A549 (cell line): ENCODE measurements at regions not wholly inside any gene's neighbourhood (a gene's known extent, or its start where the extent isn't known, plus 50 kb on each side); places are given as distances from the start of the nearest gene placed in this dataset.

Experiments
- ATAC-seq, 2 experiments: fragments of 200-7000 bp in 1 of 2; fragments of >200 bp in 1 of 2; cut with Nextera tagmentation in 1 of 2; cut with Tn5 transposase in 1 of 2; 3 replicates each; pipeline versions ENCODE4 v1.8.0 to v1.9.1; 2018 to 2020; ENCODE audit warnings: mild to moderate bottlenecking in 1 of 2, moderate library complexity in 1 of 2
- CTCF ChIA-PET: fragments of 300-600 bp; sonication (Branson Sonifier 250); formaldehyde crosslinking; extraction: SDS; loops from one replicate; lab custom pipeline; 2021; ENCODE audit warnings: antibody characterized with exemption, inconsistent platforms; lab: Yijun Ruan, JAX
- POLR2A ChIA-PET: fragments of 350-600 bp; formaldehyde crosslinking; extraction: SDS; loops from one replicate; lab custom pipeline; 2021; ENCODE audit warnings: antibody characterized with exemption, inconsistent platforms; lab: Yijun Ruan, JAX
- DNase-seq, 2 experiments: peaks; one replicate each; pipeline versions ENCODE4 v3.0.0 to v3.0.0-alpha.2; 2011 to 2016; ENCODE audit warnings: low read depth in 1 of 2, low spot score in 1 of 2
- FAIRE-seq: peaks from 2 replicates; lab custom pipeline; 2011; peaks lifted over from hg19 to GRCh38; lab: Jason Lieb, UNC
- H3K27ac ChIP-seq, 2 experiments: fragments of >200 bp; sonication (Bioruptor Twin); formaldehyde crosslinking; 3 replicates each; pipeline ENCODE4 v1.5.1; 2016 to 2017
- H3K4me1 ChIP-seq: fragments of >200 bp; sonication (Bioruptor Twin); formaldehyde crosslinking; 3 replicates; pipeline ENCODE4 v1.6.1; 2016
- H3K4me2 ChIP-seq: fragments of >200 bp; sonication (Bioruptor Twin); formaldehyde crosslinking; 3 replicates; pipeline ENCODE4 v1.6.1; 2016
- H3K4me3 ChIP-seq: fragments of >200 bp; sonication (Bioruptor Twin); formaldehyde crosslinking; 3 replicates; pipeline ENCODE4 v1.5.1; 2016
- H3K9me3 ChIP-seq: fragments of >200 bp; sonication (Bioruptor Twin); formaldehyde crosslinking; 3 replicates; pipeline ENCODE4 v1.6.1; 2016
- BHLHE40 ChIP-seq: IDR thresholded peaks from 2 replicates; pipeline ENCODE4 v1.6.1; 2012; ENCODE audit warnings: low read depth, low read length, inconsistent platforms
- EHF ChIP-seq: fragments of 250-450 bp; sonication (Bioruptor Pico); IDR thresholded peaks from 2 replicates; pipeline ENCODE4 v1.5.0; 2020; ENCODE audit warnings: mild to moderate bottlenecking
- EHMT2 ChIP-seq: fragments of 200-600 bp; sonication (generic); IDR thresholded peaks from 2 replicates; pipeline ENCODE4 v1.6.1; 2016; ENCODE audit warnings: antibody characterized with exemption, low read depth, mild to moderate bottlenecking, moderate library complexity
- FOXS1 ChIP-seq: fragments of 250-450 bp; sonication (Bioruptor Pico); IDR thresholded peaks from 2 replicates; pipeline ENCODE4 v1.5.0; 2020; ENCODE audit warnings: mild to moderate bottlenecking, moderate library complexity
- GATA3 ChIP-seq: IDR thresholded peaks from 2 replicates; pipeline ENCODE4 v1.6.1; 2012; ENCODE audit warnings: borderline replicate concordance
- HDAC2 ChIP-seq: fragments of 200-600 bp; sonication (generic); IDR thresholded peaks from 2 replicates; pipeline ENCODE4 v1.6.1; 2016
- HMGXB4 ChIP-seq: fragments of 250-450 bp; sonication (Bioruptor Pico); IDR thresholded peaks from 2 replicates; pipeline ENCODE4 v1.5.0; 2021; ENCODE audit warnings: mild to moderate bottlenecking, moderate library complexity, borderline replicate concordance
- HOXA7 ChIP-seq: fragments of 250-450 bp; sonication (Bioruptor Pico); IDR thresholded peaks from 2 replicates; pipeline ENCODE4 v1.5.0; 2020; ENCODE audit warnings: mild to moderate bottlenecking, moderate library complexity
- JUN ChIP-seq, 2 experiments: fragments of >200 bp; sonication (Bioruptor Twin); formaldehyde crosslinking; IDR thresholded peaks; 2 replicates in 1 of 2; 3 replicates in 1 of 2; pipeline ENCODE4 v1.6.1; 2016 to 2017
- JUNB ChIP-seq: fragments of >200 bp; sonication (Bioruptor Twin); formaldehyde crosslinking; IDR thresholded peaks from 2 replicates; pipeline ENCODE4 v1.6.1; 2016
- KDM1A ChIP-seq: fragments of 200-600 bp; sonication (generic); IDR thresholded peaks from 2 replicates; pipeline ENCODE4 v1.6.1; 2016; ENCODE audit warnings: low read depth, mild to moderate bottlenecking
- KDM5A ChIP-seq: fragments of 200-600 bp; sonication (generic); IDR thresholded peaks from 2 replicates; pipeline ENCODE4 v1.6.1; 2016; ENCODE audit warnings: antibody characterized with exemption, mild to moderate bottlenecking
- MAFK ChIP-seq: fragments of 450-650 bp; IDR thresholded peaks from 2 replicates; pipeline ENCODE4 v1.6.1; 2014; ENCODE audit not compliant: partially characterized antibody
- NFE2L2 ChIP-seq: fragments of 150-350 bp; conservative IDR thresholded peaks from 2 replicates; pipeline ENCODE4 v1.6.1; 2014; ENCODE audit warnings: low read length
- NPAS2 ChIP-seq: fragments of 250-450 bp; sonication (Bioruptor Pico); IDR thresholded peaks from 2 replicates; pipeline ENCODE4 v1.8.0; 2022; ENCODE audit warnings: mild to moderate bottlenecking, moderate library complexity, borderline replicate concordance
- NR3C1 ChIP-seq: fragments of >200 bp; sonication (Bioruptor Twin); formaldehyde crosslinking; IDR thresholded peaks from 3 replicates; pipeline ENCODE4 v1.6.1; 2017
- PHF8 ChIP-seq: fragments of 200-600 bp; sonication (generic); IDR thresholded peaks from 2 replicates; pipeline ENCODE4 v1.6.1; 2016; ENCODE audit warnings: low read depth, mild to moderate bottlenecking, antibody characterized with exemption, moderate library complexity, borderline replicate concordance
- RAD21 ChIP-seq, 2 experiments: fragments of >200 bp in 1 of 2; sonication (Bioruptor Twin) in 1 of 2; formaldehyde crosslinking in 1 of 2; IDR thresholded peaks in 1 of 2; conservative IDR thresholded peaks in 1 of 2; 2 replicates in 1 of 2; 3 replicates in 1 of 2; pipeline ENCODE4 v1.6.1; 2012 to 2018; ENCODE audit warnings: inconsistent platforms in 1 of 2
- RARB ChIP-seq: fragments of 250-450 bp; sonication (Bioruptor Pico); IDR thresholded peaks from 2 replicates; pipeline ENCODE4 v1.8.0; 2021; ENCODE audit warnings: mild to moderate bottlenecking, moderate library complexity
- RNF2 ChIP-seq: fragments of 200-600 bp; sonication (generic); IDR thresholded peaks from 2 replicates; pipeline ENCODE4 v1.6.1; 2016; ENCODE audit warnings: low read depth, mild to moderate bottlenecking, antibody characterized with exemption, moderate library complexity, borderline replicate concordance
- SMC3 ChIP-seq: fragments of >200 bp; sonication (Bioruptor Twin); formaldehyde crosslinking; IDR thresholded peaks from 3 replicates; pipeline ENCODE4 v1.6.1; 2018; ENCODE audit warnings: inconsistent platforms
- SREBF2 ChIP-seq: fragments of 450-650 bp; IDR thresholded peaks from 2 replicates; pipeline ENCODE4 v1.6.1; 2014; ENCODE audit warnings: mild to moderate bottlenecking, moderate library complexity
- TP53 ChIP-seq: fragments of 250-450 bp; sonication (Bioruptor Pico); IDR thresholded peaks from 2 replicates; pipeline ENCODE4 v1.5.0; 2021; ENCODE audit warnings: mild to moderate bottlenecking, moderate library complexity
- USF2 ChIP-seq: fragments of 450-650 bp; IDR thresholded peaks from 2 replicates; pipeline ENCODE4 v1.6.1; 2014; ENCODE audit warnings: antibody characterized with exemption
- ZC3H11A ChIP-seq: fragments of 450-650 bp; IDR thresholded peaks from 2 replicates; pipeline ENCODE4 v1.6.1; 2014; ENCODE audit warnings: antibody characterized with exemption, mild to moderate bottlenecking
- ZFP36 ChIP-seq: fragments of 450-650 bp; IDR thresholded peaks from 2 replicates; pipeline ENCODE4 v1.6.1; 2014; ENCODE audit warnings: borderline replicate concordance; ENCODE audit not compliant: partially characterized antibody
- WGBS: methylation state at CpG from one replicate; pipeline ENCODE4 v1.1.6; 2017; ENCODE audit errors: missing lambda C conversion rate; 5-methylcytosine and 5-hydroxymethylcytosine counted together
- TF ChIP-seq, protein P1 (sequence below): fragments of 250-450 bp; sonication (Bioruptor Pico); IDR thresholded peaks from 2 replicates; pipeline ENCODE4 v1.5.0; 2020; ENCODE audit warnings: low read depth, mild to moderate bottlenecking, moderate library complexity

DNA sequence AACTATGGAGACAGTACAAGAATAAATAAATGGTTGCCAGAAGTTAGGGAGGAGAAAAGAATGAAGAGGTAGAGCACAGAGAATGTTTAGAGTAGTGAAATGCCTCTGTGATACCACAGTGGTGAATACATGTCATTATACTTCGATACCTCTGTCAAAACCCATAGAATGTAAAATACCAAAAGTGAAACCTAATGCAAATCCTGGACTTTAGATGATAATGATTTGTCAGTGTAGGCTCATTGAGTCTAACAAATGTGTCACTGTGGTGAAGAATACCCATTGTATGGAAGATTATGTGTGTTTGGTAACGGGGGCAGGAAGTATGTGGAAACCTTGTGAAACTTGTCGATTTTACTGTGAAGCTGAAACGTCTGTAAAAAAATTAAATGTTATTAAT lies 1106.5 kb upstream of the TMPRSS15 start:
- ATAC-seq (no peak), DNase-seq (no peak), FAIRE-seq (no peak)
- no peak overlapping the region for H3K27ac ChIP-seq
- H3K4me2 ChIP-seq = no peak overlapping the region
- TF ChIP-seq JUN (IDR thresholded peaks at IDR 0.05) (no peak), JUNB (no peak), KDM5A (no peak), SREBF2 (no peak), HOXA7 (no peak), NFE2L2 (no peak), RNF2 (no peak), RARB (no peak), RAD21 (conservative IDR thresholded peaks at IDR 0.05 in 1 of 2, IDR thresholded peaks at IDR 0.05 in 1 of 2) (no peak)
- no peaks in the 10 kb centered on the region for H3K9me3 ChIP-seq
- H3K4me1 ChIP-seq = no peaks in the 10 kb centered on the region
- WGBS = 8% methylated on average over 4 of the region's 4 CpGs
- no peak overlapping the region for H3K4me3 ChIP-seq
- POLR2A ChIA-PET = no interaction called here
- CTCF ChIA-PET = no interaction called here

GRCh38 chr21:19510653-19511052 lies 1107.1 kb upstream of the TMPRSS15 start:
- 11% methylated on average over 3 of the region's 3 CpGs for WGBS
- H3K4me1 ChIP-seq = no peaks in the 10 kb centered on the region
- TF ChIP-seq GATA3 = no peak
- no peak for TF ChIP-seq ZFP36
- no peak for TF ChIP-seq TP53
- no peak for TF ChIP-seq HDAC2
- no peak for TF ChIP-seq MAFK
- no peak for TF ChIP-seq NR3C1
- TF ChIP-seq USF2 = no peak
- no peak for TF ChIP-seq NPAS2 (CRISPR knock-in tag)
- TF ChIP-seq ZC3H11A = no peak
- no peak for TF ChIP-seq SMC3
- no peak for FAIRE-seq
- no peak overlapping the region for H3K4me3 ChIP-seq
- H3K9me3 ChIP-seq = no peaks in the 10 kb centered on the region
- no peak overlapping the region for H3K4me2 ChIP-seq
- ChIA-PET POLR2A (no interaction called here), CTCF (no interaction called here)
- DNase-seq = no peak
- no peak for ATAC-seq
- H3K27ac ChIP-seq = no peak overlapping the region

- TF ChIP-seq EHMT2 (no peak), KDM1A (no peak), BHLHE40 (no peak), RAD21 (conservative IDR thresholded peaks at IDR 0.05 in 1 of 2, IDR thresholded peaks at IDR 0.05 in 1 of 2) (no peak), EHF (CRISPR knock-in tag) (no peak), RARB (no peak), PHF8 (no peak), FOXS1 (no peak), HMGXB4 (CRISPR knock-in tag) (no peak), JUN (IDR thresholded peaks at IDR 0.05) (no peak), USF2 (no peak)
- TF ChIP-seq, protein P1, sequence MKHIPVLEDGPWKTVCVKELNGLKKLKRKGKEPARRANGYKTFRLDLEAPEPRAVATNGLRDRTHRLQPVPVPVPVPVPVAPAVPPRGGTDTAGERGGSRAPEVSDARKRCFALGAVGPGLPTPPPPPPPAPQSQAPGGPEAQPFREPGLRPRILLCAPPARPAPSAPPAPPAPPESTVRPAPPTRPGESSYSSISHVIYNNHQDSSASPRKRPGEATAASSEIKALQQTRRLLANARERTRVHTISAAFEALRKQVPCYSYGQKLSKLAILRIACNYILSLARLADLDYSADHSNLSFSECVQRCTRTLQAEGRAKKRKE = no peak
- TF ChIP-seq, all 56 proteins: peak for 0
- DNase-seq (no peak), ATAC-seq (no peak), FAIRE-seq (no peak)
- no peak overlapping the region for H3K27ac ChIP-seq
- ChIA-PET CTCF (no interaction called here), POLR2A (no interaction called here)
- no peaks in the 10 kb centered on the region for H3K9me3 ChIP-seq
- no peak overlapping the region for H3K4me2 ChIP-seq
- H3K4me3 ChIP-seq = no peak overlapping the region
- 23% methylated on average over 1 of the region's 1 CpG for WGBS
- no peaks in the 10 kb centered on the region for H3K4me1 ChIP-seq
Observed at GRCh38 chr21:19522381-19522780, 1118.8 kb upstream of the TMPRSS15 start.
